ENCODE measurements at regions not wholly inside any gene's neighbourhood (a gene's known extent, or its start where the extent isn't known, plus 50 kb on each side); places are given as distances from the start of the nearest gene placed in this dataset. TPM values are rescaled to one million over a fixed set of nuclear protein-coding genes. Genes with fewer than 3 reads are reported as not detected.
"Not testable (repeated sequence)": the region's sequence is repeated elsewhere in the genome, so short reads cannot be mapped to it uniquely, and the experiment has no call there.

DNA sequence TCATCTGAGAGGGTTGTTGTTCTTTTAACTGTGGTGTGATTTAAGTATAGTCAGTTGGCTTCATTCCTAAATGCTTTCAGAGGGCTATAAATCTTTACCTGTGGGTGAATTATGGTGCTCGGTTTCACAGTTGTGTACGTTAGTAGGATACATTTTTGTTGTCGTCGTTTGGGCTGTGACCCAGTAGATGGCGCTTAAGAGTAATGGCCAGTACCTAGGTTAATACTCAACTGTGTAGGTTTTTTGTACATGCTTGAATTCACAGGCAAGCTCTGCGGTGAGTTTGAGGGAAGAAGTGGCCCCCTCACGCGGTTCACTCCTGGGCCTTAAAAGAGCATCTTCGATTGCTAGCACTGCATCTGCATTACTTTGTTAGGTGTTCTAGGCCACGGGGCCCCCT is 571.7 kb upstream of the TGIF2LX start:
- intact Hi-C loops (cut with DNase I); H3K4me1 ChIP-seq (ENCODE audit: insufficient read depth); DNase-seq; H3K27ac ChIP-seq; H3K9me3 ChIP-seq; H3K4me3 ChIP-seq; H3K27me3 ChIP-seq; H3K36me3 ChIP-seq: not testable (repeated sequence)
- 20 to 32% (median 26%) methylated on average over 8 to 10 of the region's 10 CpGs for WGBS, 3 donors

GRCh38 chrX:89369904-89370303 is 551.8 kb upstream of the TGIF2LX start:
- H3K4me3 ChIP-seq; H3K27me3 ChIP-seq; DNase-seq; intact Hi-C loops (cut with DNase I); H3K4me1 ChIP-seq (ENCODE audit: insufficient read depth); H3K36me3 ChIP-seq; H3K9me3 ChIP-seq; H3K27ac ChIP-seq: not testable (repeated sequence)
- WGBS, 3 donors, result 85 to 89% (median 88%) methylated on average over 2 of the region's 2 CpGs

DNA sequence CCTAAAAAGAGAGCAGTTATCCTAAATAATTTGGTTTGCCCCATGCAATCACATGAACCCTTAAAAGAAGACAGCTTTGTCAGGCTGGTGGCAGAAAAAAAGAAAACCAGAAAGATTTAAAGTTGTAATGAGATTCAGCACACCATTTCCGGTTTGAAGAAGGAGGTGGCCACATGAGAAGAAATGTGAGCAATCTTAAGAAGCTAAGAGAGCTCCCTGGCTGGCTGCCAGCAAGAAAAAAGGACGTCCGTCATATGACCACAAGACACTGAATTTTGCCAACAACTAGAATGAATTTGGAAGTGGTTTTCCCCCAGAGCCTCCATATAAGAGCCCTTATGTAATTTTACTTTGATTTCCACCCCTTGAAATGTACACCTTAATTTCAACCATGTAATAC is 528.7 kb upstream of the TGIF2LX start:
- DNase-seq; H3K36me3 ChIP-seq; H3K9me3 ChIP-seq; H3K27me3 ChIP-seq; intact Hi-C loops (cut with DNase I); H3K27ac ChIP-seq; H3K4me1 ChIP-seq (ENCODE audit: insufficient read depth); H3K4me3 ChIP-seq: not testable (repeated sequence)
- WGBS, 3 donors, result 20 to 48% (median 30%) methylated on average over 3 of the region's 3 CpGs

GRCh38 chrX:89402818-89403217 is 518.9 kb upstream of the TGIF2LX start:
- H3K4me3 ChIP-seq; H3K27ac ChIP-seq; intact Hi-C loops (cut with DNase I); H3K9me3 ChIP-seq; H3K36me3 ChIP-seq; H3K27me3 ChIP-seq; H3K4me1 ChIP-seq (ENCODE audit: insufficient read depth); DNase-seq: not testable (repeated sequence)

- H3K27me3 ChIP-seq; H3K4me1 ChIP-seq (ENCODE audit: insufficient read depth): not testable (repeated sequence)
- WGBS, 3 donors, result 0 to 88% (median 79%) methylated on average over 1 of the region's 1 CpG
Observed at GRCh38 chrX:89405148-89405547, 516.6 kb upstream of the TGIF2LX start.

GRCh38 chrX:89416930-89417329 is 504.8 kb upstream of the TGIF2LX start:
- intact Hi-C loops (cut with DNase I); H3K36me3 ChIP-seq: not testable (repeated sequence)

More at GRCh38 chrX:89405148-89405547, 516.6 kb upstream of the TGIF2LX start:
- H3K36me3 ChIP-seq; H3K4me3 ChIP-seq; intact Hi-C loops (cut with DNase I); H3K27ac ChIP-seq; DNase-seq; H3K9me3 ChIP-seq: not testable (repeated sequence)

DNA sequence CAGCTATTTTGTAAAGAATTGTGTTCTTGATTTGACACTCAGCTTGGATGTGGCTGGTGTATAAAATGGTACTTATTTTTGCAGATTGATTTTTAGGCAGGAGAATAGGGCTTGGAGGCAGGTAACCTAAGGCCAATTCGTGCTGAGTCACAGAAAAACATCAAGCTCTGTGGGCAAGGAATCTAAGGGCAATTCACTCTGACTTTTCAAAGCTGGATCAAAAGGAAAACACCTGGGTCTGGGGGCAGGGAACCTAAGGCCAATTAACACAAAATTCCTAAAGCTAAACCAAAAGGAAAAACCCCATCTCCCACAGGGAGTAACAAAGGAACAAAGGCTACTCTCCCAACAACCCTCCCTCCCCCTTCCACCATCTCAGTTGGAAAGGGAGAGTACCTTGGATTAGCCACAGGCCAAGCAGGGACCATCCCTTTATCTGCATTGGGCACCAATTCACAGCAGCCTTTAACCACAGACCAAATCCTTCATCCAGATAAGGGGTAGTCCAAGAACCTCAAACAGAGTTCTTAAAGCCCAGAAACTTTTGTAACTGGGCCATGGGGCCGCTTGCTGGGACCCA is 489.0 kb upstream of the TGIF2LX start:
- 30 to 61% (median 43%) methylated on average over 1 of the region's 2 CpGs for WGBS, 3 donors
- H3K4me1 ChIP-seq (ENCODE audit: insufficient read depth); H3K27ac ChIP-seq; DNase-seq; H3K27me3 ChIP-seq; H3K36me3 ChIP-seq; H3K9me3 ChIP-seq; H3K4me3 ChIP-seq; intact Hi-C loops (cut with DNase I): not testable (repeated sequence)

More at GRCh38 chrX:89416930-89417329, 504.8 kb upstream of the TGIF2LX start:
- not testable (repeated sequence) for H3K27me3 ChIP-seq; H3K4me3 ChIP-seq; H3K4me1 ChIP-seq (ENCODE audit: insufficient read depth); H3K9me3 ChIP-seq; H3K27ac ChIP-seq
- WGBS, 3 donors, result 92 to 94% (median 92%) methylated on average over 11 to 12 of the region's 12 CpGs
- peak in 1 of 5 donors; percentile 6 for DNase-seq

Small RNA genes lying in the stretch of these regions (small RNA-seq; reads per million reads assigned to genes)
- not detected for gene SRIP2
